Mesothelial cell of epicardium (in vitro differentiated cells): ENCODE measurements at regions not wholly inside any gene's neighbourhood (a gene's known extent, or its start where the extent isn't known, plus 50 kb on each side); places are given as distances from the start of the nearest gene placed in this dataset.

Experiments
- DNase-seq, 2 experiments: peaks; one replicate each; pipeline ENCODE4 v3.0.0; 2021; ENCODE audit warnings: low spot score in 2 of 2; ENCODE audit not compliant: unreplicated experiment in 2 of 2
- H3K27ac Mint-ChIP-seq: 2 replicates; pipeline ENCODE4 v1.8.0; 2021; ENCODE audit warnings: mixed read lengths
- H3K27me3 Mint-ChIP-seq: 2 replicates; pipeline ENCODE4 v1.8.0; 2021; ENCODE audit warnings: low read depth, mixed read lengths
- H3K36me3 Mint-ChIP-seq: 2 replicates; pipeline ENCODE4 v1.8.0; 2021; ENCODE audit warnings: mixed read lengths
- H3K4me1 Mint-ChIP-seq: 2 replicates; pipeline ENCODE4 v1.8.0; 2021; ENCODE audit warnings: mixed read lengths
- H3K4me3 Mint-ChIP-seq: 2 replicates; pipeline ENCODE4 v1.8.0; 2021; ENCODE audit warnings: mild to moderate bottlenecking, moderate library complexity, mixed read lengths
- H3K9me3 Mint-ChIP-seq: 2 replicates; pipeline ENCODE4 v1.8.0; 2021; ENCODE audit warnings: mixed read lengths
- TF ChIP-seq, protein P1 (sequence below): fragments of 200-600 bp; sonication (generic); IDR thresholded peaks from one replicate; pipeline ENCODE4 v1.5.0; 2021; ENCODE audit warnings: antibody characterized with exemption; ENCODE audit not compliant: unreplicated experiment

DNA sequence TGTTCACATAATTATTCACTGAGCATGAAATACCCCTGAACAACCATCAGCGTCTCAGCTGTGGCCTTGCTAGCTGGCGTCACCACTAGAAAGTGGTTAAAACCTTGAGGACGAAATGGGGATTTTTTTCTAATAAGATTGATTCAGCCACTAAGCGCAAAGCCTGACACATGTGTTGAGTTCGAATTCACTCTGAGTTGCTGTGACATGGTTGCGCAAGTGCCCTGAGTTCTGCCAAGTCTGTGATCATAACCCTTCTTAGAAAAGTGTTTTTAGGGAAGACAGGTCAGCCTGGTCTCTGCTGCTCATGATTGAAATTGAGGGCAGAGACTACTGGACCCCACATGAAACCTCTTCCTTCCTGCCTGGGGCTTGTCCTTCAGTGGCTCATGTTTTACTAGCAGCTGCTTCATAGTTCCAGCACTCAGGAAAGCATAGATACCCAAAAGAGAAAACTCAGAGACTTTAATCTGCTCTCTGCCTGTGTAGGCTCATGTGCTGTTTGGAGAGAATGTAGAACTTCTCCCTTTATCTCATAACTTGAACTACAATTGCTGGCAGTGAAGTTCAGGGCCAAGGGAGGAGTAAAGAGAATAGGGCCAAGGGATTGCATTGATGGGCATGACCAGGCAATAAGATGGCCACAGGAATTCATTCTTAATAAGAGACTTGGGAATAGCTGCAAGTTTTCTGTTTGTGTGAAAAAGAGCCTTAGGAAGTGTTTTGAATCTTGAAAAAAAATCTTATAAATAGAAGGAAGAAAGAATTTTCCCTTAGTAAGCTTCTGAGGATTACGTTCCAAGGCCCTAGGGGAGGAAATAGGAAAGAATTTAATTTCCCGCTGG, 66.8 kb upstream of the CXCL14 start:
- DNase-seq = peak in 1 of 2 experiments; percentile 11
- TF ChIP-seq, protein P1, sequence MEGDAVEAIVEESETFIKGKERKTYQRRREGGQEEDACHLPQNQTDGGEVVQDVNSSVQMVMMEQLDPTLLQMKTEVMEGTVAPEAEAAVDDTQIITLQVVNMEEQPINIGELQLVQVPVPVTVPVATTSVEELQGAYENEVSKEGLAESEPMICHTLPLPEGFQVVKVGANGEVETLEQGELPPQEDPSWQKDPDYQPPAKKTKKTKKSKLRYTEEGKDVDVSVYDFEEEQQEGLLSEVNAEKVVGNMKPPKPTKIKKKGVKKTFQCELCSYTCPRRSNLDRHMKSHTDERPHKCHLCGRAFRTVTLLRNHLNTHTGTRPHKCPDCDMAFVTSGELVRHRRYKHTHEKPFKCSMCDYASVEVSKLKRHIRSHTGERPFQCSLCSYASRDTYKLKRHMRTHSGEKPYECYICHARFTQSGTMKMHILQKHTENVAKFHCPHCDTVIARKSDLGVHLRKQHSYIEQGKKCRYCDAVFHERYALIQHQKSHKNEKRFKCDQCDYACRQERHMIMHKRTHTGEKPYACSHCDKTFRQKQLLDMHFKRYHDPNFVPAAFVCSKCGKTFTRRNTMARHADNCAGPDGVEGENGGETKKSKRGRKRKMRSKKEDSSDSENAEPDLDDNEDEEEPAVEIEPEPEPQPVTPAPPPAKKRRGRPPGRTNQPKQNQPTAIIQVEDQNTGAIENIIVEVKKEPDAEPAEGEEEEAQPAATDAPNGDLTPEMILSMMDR = no peak
- Mint-ChIP-seq H3K36me3 (no peaks in the 10 kb centered on the region), H3K4me3 (no peak overlapping the region), H3K27me3 (no peaks in the 10 kb centered on the region), H3K9me3 (no peaks in the 10 kb centered on the region), H3K4me1 (peaks cover 50% of the 10 kb centered on the region), H3K27ac (peak overlapping the region; percentile 57)

DNA sequence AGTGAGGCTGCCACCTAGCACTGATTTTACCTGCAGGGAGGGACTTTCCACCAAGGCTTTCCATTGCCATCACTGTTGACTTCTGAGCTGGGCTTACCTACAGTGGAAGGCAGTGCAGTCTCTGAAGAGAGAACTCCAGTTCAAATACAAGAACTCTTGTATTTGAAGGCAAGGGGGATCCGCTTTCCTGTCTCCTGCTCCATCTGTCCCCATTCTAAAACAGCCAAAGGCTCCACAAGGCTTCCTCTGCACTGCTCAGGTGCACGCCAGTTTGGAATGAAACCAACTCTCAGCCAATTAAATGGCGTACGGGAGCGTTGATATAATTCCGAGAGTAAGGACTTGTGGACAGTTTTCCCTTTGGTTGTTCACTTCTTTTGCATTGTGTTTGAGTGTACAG, 66.0 kb upstream of the CXCL14 start:
- H3K36me3 Mint-ChIP-seq = peaks cover 3% of the 10 kb centered on the region
- H3K27me3 Mint-ChIP-seq = no peaks in the 10 kb centered on the region
- TF ChIP-seq, protein P1 = no peak
- no peak for DNase-seq
- peaks cover 7% of the 10 kb centered on the region for H3K9me3 Mint-ChIP-seq
- H3K4me3 Mint-ChIP-seq = no peak overlapping the region
- H3K27ac Mint-ChIP-seq = no peak overlapping the region
- peaks cover 50% of the 10 kb centered on the region for H3K4me1 Mint-ChIP-seq

DNA sequence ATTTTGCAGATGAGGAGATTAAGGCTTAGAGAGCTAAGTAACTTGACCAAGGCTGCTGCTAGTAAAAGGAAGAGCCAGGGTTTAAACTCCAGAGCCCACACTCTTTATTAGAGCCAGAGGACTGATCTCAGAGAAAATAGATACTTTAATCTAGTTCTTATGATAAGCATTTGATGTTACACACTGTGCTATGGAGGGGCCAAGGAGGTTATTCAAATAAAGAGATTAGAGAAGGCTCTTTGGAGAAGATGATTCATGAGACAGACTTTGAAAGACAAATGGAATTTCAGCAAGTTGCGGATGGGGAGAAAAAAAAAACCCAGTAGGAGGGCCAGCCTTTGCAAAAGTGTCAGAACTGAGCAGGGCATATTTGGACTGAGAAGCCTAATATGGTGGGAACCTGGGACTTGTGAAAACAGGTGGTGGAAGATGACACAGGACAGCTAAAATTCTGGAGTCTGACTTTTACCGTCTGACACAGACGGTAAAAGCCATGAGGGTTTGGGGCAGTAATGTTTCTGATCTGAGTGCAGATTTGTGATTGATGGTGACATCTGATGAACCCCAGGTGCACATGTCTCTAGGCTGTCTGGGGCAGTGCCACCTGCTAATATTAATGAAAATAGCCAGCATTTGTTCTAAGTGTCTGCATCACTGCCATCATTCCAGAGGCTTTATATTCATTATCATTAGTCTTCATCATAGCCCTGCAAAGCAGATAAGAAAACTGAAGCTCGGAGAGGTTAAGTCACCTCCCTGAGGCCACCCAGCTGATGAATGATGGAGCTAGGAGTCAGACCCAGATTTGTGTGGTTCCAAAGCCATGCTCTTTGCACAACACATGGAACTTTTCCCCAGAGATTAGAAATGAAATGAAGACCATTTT, 65.3 kb upstream of the CXCL14 start:
- Mint-ChIP-seq H3K27me3 (no peaks in the 10 kb centered on the region), H3K27ac (peak overlapping the region; percentile 2), H3K4me1 (peaks cover 50% of the 10 kb centered on the region), H3K36me3 (peaks cover 4% of the 10 kb centered on the region), H3K4me3 (no peak overlapping the region), H3K9me3 (peaks cover 14% of the 10 kb centered on the region)
- TF ChIP-seq, protein P1 = no peak
- DNase-seq = no peak

DNA sequence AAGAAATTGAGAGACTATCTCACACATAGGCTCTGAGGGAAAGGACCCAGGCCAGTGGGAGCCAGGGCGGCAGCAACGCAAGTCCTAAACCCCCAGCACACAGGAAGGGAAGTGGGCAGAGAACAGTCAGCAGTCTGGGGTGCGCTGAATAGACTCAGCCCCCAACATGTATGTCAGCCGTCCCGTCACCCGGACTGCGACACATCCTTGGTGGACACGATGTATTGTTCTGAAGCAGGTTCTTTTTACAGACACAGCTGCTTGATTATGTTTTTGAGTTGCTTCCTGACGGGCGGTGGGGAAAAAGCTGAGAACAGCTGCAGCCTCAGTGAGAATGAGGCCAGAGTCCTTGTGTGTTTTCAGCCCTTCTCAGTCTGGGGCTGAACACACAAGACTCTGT, 64.1 kb upstream of the CXCL14 start:
- TF ChIP-seq, protein P1 = no peak
- Mint-ChIP-seq H3K9me3 (peaks cover 20% of the 10 kb centered on the region), H3K27me3 (no peaks in the 10 kb centered on the region), H3K4me1 (peaks cover 49% of the 10 kb centered on the region), H3K4me3 (no peak overlapping the region), H3K27ac (no peak overlapping the region), H3K36me3 (peaks cover 4% of the 10 kb centered on the region)
- DNase-seq = peak in 1 of 2 experiments; percentile 22

DNA sequence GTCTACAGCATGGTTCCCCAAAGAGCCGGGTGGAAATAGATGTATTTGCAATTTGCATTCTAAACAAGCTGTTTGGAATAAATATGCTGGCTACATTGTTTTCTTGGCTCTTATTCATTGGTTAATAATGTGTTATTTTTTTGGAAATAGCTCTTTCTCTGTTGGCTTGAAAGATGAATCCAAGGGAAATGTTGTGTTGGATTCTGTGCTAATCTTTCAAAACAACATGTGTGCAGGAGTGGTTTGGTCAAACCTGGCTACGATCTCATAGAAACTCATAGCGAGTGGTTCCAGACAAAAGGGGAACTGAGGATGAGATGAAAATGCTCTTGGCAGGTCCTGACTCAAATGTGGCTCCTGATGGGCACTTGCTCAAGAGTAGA, 63.7 kb upstream of the CXCL14 start:
- no peak overlapping the region for H3K4me3 Mint-ChIP-seq
- peaks cover under 1% of the 10 kb centered on the region for H3K27me3 Mint-ChIP-seq
- TF ChIP-seq, protein P1 = no peak
- DNase-seq = no peak
- H3K4me1 Mint-ChIP-seq = peaks cover 46% of the 10 kb centered on the region
- peaks cover 4% of the 10 kb centered on the region for H3K36me3 Mint-ChIP-seq
- H3K9me3 Mint-ChIP-seq = peaks cover 20% of the 10 kb centered on the region
- H3K27ac Mint-ChIP-seq = no peak overlapping the region
